AG09319 (cell line): ENCODE measurements at regions not wholly inside any gene's neighbourhood (a gene's known extent, or its start where the extent isn't known, plus 50 kb on each side); places are given as distances from the start of the nearest gene placed in this dataset.
"Not testable (repeated sequence)": the region's sequence is repeated elsewhere in the genome, so short reads cannot be mapped to it uniquely, and the experiment has no call there.

ENCODE experiments used
- DNase-seq: peaks from one replicate; pipeline ENCODE4 v3.0.0-alpha.2; 2010; ENCODE audit warnings: low read depth; ENCODE audit errors: extremely low read depth
- TF ChIP-seq, protein P1 (sequence below): IDR thresholded peaks from 2 replicates; pipeline ENCODE4 v1.5.1; 2011; ENCODE audit warnings: low read depth, mild to moderate bottlenecking, inconsistent platforms, low read length, moderate library complexity

- DNase-seq, result no peak
- TF ChIP-seq, protein P1, sequence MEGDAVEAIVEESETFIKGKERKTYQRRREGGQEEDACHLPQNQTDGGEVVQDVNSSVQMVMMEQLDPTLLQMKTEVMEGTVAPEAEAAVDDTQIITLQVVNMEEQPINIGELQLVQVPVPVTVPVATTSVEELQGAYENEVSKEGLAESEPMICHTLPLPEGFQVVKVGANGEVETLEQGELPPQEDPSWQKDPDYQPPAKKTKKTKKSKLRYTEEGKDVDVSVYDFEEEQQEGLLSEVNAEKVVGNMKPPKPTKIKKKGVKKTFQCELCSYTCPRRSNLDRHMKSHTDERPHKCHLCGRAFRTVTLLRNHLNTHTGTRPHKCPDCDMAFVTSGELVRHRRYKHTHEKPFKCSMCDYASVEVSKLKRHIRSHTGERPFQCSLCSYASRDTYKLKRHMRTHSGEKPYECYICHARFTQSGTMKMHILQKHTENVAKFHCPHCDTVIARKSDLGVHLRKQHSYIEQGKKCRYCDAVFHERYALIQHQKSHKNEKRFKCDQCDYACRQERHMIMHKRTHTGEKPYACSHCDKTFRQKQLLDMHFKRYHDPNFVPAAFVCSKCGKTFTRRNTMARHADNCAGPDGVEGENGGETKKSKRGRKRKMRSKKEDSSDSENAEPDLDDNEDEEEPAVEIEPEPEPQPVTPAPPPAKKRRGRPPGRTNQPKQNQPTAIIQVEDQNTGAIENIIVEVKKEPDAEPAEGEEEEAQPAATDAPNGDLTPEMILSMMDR, result no peak
Measured at GRCh38 chr14:95769976-95770375, 56.1 kb upstream of the TCL1A start.

DNA sequence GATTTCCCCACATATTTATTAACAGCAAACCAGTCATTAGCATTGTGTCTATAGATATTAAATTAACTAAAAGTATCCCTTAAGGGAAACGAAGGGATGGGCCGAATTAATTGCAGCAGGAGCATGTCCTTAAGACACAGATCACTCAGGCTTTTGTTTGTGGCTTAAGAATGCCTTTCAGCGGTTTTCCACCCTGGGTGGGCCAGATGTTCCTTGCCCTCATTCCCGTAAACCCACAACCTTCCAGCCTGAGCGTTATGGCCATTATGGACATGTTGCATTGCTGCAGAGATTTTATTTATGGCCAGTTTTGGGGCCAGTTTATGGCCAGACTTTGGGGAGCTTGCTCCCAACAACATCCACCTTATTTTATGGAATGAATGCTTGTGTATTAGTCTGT, 55.5 kb upstream of the TCL1A start:
- DNase-seq, result not testable (repeated sequence)

- DNase-seq, result no peak
- TF ChIP-seq, protein P1, result no peak
Measured at GRCh38 chr14:95765051-95765450, 51.1 kb upstream of the TCL1A start.

DNA sequence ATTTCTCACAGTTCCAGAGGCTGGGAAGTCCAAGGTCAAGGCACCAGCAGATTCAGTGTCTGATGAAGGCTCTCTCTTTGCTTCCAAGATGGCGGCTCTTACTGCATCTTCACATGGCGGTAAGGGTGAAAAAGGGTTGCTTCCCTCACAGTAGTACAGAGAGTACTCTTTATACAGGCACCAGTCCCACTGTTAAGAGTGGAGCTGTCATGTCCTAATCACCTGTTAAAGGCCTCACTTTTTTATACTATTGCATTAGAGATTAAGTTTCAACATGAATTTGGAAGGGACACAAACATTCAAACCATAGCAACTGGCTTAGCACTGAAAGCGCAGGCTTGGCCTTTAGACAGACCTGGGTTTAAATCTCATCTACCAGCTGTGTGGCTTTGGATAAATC, 50.0 kb upstream of the TCL1A start:
- no peak for DNase-seq

More for the DNA sequence above, 50.0 kb upstream of the TCL1A start:
- TF ChIP-seq, protein P1, result no peak
